Glomerular visceral epithelial cell (primary cell): ENCODE measurements at regions not wholly inside any gene's neighbourhood (a gene's known extent, or its start where the extent isn't known, plus 50 kb on each side); places are given as distances from the start of the nearest gene placed in this dataset.

Experiments
- DNase-seq: peaks from one replicate; pipeline ENCODE4 v3.0.0-alpha.2; 2016; ENCODE audit errors: extremely low spot score

DNA sequence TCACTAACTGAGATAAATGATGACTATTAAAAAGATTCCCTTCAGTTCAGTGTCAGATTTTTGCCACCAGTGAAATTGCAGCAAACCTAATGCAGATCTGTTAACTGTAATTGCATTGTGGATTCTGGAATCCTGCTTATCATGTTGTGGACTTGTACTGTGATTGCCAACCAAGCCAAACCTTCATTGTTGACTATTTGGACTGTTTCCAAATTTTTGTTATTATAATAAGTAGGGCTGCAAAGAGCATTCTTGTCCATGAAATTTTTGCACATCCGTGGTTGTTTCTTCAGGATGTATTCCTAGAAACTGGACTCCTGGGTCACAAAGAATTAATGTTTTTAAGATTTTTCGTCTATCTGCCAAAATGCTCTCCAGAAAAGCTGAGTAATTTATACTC lies 281.6 kb upstream of the ZMIZ1 start:
- no peak for DNase-seq

DNA sequence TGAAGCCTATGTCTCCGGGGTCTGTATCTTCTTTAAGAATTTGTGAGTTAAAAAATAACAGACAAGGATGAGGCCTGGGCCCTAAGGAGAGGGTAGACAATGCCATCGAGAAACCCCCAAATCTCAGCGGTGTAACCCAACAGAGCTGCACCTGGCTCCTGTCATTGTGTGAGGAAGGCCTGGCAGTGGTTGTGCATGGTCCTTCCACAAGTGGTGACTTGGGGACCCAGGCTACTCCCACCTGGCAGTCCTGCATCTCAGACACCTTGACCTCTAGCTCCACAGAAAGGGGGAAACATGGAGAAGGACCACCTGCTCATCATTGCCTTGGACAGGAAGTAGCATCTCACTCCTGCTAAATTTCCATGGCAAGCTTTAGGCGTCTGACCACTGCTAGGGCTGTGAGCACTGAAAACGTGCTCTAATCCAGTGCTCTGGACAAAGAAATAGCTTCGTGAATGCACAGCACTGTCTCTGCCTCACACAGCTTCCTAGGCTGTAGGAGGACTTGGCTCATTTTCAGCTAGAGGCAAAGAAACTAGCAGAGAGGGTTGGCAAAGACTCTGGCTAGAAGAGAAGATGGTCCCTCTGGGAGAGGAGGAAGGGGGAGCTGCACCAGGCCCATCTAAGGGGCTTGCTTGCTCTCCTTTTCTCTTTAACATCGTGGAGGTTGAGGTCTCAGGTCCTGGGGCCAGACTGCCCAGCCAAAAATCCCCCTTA lies 273.9 kb upstream of the ZMIZ1 start:
- no peak for DNase-seq

DNA sequence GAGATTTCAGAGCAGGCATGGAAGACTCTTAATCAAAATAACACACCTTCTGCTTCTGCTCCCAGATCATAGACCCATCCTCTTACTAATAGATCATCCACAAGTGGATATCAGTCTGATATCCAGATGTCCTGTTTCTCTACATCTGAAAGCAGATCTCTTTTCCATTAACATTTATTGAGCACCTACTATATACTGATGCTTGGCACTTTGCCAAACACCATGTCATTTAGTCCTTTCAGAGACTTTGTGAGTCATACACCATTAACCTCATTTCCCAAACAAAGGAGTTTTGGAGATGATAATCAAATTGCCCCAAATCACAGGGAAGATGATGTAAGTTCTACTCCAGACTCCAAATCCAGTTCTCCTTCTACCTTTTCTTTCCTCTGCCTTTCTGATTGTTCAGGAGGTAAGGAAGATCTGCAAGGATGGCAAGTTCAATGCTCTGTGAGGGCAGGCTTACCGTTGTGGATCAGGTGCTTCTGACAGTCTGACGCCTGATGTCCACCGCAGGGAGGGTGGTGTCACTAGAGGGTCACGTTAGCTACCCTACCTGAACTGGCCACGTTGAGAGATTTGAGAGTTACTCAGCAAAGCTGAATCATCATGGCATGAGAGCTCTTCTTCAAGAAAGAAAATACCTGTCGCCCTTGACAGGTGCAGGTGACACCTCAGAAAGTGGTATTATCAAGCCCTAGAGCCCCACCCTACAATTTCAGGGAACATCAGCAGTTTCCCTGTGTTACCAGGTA lies 269.6 kb upstream of the ZMIZ1 start:
- DNase-seq = no peak

DNA sequence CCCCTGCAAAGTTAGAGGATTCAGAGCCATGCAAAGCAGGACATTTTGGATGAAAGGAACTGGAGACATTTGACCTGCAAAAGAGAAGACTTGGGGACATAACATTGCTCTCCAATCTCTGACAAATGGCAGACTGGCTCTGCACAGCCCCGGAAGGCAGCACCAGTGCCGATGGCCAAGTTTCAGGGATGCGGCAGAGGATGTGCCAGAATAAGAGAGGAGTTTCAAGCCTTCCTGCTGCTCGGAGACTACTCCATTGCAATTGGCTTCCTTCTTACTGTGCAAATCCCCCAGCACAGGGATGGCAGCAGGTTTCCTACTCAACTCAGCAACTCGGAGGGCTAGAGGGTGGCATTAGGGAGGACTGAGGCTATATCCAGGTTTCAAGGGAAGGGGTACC lies 268.8 kb upstream of the ZMIZ1 start:
- DNase-seq = no peak

DNA sequence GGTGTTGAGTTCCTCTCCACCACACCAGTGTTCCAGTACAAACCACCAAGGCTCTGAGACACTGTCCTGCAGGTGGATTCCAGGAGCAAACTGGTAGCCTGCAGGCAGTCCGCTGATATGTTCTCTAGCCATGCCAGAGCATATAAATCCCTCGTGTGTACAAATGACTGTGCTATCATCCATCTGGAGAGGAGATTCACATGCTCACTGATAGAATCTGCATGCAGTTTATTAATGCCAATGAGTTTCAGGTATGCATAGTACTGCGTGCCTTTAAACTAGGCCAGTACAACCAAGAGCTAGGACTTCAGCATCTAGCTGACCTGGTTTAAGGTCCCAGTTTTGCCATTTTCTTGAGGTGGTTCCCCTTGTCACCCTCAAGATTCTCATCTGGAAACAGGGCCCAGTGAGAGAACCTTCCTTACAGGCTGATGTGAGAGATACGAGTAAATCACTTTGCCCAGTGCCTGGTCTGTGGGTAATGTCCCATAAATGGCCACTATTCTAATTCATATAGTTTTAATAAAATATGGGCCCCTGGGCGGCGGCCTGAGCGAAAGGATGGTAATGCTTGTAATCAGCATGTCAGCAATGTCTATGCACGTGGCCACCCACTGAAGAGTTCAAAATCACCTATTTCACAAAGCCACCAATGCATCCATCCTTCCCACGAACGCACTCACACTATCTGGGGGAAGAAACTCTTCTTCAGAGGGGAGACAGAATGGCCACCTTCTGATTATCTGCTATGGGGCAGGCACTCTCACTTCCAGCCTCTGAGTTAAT lies 268.0 kb upstream of the ZMIZ1 start:
- no peak for DNase-seq

DNA sequence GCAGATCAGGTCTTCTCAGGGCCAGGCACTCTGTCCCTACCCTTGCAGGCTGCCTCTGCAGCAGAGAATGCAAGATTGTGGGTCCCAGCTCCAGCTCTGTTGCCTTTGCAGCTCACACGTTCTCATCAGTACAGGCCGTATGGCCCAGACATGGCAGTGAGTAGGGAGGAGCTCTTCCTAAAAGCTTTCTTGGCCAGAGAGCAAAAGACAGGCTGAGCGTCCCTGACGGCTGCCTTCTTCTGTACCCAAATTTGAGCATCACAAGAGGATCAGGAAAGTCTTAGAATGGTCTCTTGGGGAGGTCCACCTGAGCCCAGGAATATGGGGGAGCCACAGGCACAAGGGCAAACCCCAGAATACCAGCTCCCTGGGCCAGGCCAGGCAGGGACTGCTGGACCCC lies 266.3 kb upstream of the ZMIZ1 start:
- DNase-seq = no peak

DNA sequence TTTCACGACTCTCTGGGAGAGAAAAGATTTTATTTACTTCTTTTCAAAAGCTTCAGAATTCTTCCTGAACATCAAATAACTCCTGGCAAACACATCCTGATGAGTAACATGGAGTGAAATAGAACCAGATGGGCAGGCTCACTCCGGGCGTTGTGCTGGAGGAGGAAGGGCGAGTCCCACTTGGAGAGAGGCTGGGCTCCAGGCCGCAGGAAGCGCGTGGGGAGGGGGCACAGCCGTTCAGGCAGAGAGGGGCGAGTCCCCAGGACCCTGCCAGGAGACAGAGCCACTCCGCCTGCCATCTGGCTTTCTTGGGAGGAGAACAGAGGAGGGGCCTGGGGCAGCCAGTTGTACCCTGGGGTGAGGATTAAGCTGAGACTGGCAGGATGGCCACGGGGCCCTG lies 265.9 kb upstream of the ZMIZ1 start:
- DNase-seq = no peak

DNA sequence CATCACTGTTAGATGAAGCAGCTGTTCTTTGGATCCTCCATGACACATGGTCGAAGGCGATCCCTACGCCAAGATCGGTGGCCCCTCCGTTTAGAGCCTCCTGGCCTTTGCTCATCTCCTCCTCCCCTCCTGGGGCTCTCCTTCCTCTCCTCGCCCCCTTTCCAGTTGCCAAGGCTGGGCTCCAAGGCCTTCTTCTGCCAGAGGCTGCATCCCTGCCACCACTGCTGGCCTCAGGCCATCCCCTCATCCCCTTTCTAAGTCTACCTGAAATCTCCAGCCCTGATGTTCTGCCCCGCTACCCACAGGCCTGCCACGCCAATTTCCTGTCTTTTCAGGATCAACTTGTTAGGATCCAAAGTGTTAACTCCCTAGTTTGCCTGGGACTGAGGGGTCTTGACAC lies 265.1 kb upstream of the ZMIZ1 start:
- no peak for DNase-seq

DNA sequence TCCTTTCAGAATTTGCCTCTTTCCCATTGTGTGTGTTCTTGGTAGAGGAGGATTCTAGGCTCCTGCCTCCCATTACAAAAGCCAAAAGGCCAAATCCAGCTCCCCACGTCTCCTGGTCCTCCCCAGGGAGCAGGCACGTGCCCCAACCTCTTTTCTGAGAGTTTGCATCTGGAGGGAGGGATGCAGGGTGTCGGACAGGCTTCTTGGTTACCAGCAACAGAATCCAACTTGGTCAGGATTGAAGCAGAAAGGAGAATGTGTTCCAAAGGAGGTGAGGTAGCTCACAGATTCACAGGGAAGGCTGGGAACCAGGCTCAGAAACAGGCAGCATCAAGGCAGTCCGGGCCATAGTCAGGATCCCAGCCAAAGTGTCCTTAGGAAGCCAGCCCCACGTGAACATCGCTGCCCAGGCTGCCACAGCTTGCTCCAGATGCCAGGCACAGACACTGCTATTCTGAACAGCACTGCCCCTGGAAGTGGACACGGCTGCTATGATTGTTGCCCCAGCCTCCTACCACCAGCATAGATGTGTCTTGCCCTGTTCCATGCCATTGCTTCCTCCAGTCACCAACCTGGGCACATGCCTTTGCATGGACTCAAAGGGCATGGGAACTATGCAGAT lies 264.2 kb upstream of the ZMIZ1 start:
- DNase-seq = no peak

DNA sequence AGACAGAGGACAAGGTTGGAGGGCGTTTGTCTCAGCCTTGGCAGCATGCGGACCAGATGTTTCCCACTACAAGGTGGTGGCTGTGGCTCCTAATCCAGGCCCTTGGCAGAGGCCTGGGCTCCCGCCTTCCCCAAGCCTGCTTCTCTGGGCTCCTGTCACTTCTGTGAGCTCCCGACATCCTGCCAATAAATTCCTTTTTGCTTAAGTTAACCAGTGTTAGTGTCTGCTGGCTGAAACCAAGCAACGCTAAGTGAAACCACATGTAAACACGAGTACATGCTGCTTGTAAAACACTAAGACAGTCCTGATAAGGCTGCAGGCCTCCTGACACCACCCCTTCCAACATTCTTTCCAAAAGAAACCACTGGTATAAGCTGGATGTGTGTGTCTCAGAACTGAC lies 263.6 kb upstream of the ZMIZ1 start:
- DNase-seq = peak; percentile 48

DNA sequence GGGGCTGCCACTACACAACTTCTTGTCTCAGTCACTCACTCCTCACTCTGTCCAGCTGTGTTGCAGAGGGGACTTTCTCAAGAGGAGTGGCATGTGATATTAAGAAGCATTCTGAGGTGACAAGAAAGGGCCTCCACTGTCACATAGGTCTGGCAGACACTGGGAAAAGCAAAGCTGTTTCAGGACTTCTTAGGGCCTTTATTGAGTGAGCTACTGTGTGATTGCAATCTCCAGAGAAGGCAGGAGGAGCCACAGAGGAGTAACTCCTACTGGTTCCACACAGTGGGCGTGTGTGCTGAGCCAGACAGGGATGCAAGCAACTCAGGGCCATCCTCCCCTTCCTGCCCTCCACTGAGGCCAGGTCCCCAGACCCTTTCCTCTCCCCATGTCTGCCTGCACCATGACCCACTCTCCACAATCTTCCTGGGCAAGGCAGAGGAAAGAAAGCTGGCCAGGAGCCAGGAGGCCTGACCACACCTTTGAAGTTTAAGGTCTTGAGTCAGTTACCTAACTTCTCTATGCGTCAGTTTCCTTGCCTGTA lies 262.0 kb upstream of the ZMIZ1 start:
- DNase-seq = peak; percentile 2

DNA sequence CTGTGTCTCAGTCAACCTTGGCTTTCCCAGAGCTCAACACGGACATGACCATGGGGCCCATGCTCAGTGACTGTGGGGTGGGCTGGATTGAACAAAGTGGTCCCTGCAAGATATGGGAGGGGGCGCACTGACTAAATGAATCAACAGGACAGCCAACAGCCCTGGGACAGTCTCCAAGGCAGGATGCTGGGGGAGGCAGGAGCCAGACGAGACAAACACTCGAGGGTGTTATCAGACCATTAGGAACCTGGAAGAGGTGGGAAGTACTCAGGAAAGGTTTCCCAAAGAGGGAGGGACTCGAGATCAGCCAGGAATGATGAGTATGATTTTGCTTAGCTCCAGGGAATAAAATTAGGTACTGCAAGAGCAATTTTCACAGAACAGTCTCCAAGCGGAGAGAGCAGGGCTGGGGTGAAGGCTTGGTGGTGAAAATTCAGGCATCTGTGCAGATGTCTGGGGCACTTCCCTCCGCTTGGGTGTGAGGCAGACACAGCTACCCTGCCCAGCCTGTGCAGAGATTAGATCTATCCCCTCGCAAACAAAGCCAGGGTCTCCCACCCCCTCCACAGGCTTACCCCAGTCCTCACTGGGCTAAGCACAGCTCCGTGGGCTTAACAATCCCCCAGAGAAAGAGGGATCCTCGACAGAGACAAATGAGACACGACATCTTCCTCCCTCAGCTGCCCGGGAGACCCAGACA lies 261.1 kb upstream of the ZMIZ1 start:
- no peak for DNase-seq

DNA sequence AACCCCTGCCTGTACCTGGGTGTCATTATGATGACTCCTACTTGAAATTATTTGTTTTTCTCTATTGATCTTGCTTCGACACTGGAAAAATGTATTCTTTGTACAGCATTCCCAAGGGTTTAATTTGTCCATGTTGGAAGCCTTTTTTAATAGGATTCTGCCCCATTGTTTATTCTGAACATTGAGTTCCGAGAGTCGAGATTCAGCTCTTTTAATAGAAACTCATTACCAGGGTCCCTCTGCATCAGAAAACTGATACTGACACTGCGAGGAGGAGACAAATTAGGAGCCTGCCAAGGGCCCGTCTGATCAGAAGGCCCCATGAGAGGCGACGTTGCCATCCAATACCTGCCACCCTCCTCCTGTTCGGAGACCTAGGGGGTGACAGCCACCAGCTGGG lies 260.5 kb upstream of the ZMIZ1 start:
- no peak for DNase-seq

DNA sequence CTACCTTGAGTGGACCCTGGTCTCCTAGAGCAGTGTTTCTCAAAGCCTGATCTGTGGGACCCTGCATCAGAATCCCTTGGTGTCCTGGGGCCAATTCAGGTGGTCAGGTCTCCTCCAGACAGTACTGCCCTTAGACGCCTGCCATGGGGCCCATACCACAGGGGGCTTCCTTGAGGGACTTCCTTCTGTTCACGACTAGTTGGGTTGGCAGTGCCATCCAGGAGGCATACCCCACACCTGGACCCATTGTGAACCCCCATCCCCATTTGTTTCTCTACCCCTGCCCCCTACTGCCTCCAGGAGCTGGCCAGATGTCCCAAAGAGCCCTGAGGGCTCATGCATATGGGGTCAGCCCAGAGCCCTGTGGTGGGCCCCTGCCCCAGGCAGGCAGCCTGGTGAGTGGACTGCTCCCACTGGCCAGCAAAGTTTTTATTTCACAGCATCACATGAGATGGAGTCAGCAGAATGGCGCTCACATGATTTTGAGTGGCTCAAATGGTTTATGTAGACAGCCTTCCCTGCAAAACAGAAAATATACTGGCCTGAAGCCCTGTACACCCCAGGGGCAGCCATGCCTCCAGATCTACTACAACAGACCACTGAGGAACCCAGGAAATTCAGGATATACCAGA lies 259.9 kb upstream of the ZMIZ1 start:
- no peak for DNase-seq

DNA sequence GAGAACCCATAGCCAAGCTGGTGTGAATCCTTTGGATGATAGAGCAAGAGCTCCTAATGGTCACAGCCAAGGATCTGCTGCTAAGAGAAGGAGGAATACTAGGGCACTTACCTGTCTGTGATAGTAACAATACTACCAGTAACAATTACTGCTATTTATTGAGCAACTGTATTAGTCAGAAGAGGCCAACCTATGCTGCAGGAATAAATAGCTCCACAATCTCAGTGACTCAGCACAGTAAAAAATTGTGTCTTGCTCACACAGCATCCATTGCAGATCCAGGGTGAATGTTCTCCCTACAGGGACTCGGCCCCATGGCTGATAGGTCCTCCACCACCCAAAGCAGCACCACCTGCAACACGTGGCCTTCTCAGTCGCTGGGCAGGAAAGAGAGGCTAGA lies 257.6 kb upstream of the ZMIZ1 start:
- DNase-seq = no peak

DNA sequence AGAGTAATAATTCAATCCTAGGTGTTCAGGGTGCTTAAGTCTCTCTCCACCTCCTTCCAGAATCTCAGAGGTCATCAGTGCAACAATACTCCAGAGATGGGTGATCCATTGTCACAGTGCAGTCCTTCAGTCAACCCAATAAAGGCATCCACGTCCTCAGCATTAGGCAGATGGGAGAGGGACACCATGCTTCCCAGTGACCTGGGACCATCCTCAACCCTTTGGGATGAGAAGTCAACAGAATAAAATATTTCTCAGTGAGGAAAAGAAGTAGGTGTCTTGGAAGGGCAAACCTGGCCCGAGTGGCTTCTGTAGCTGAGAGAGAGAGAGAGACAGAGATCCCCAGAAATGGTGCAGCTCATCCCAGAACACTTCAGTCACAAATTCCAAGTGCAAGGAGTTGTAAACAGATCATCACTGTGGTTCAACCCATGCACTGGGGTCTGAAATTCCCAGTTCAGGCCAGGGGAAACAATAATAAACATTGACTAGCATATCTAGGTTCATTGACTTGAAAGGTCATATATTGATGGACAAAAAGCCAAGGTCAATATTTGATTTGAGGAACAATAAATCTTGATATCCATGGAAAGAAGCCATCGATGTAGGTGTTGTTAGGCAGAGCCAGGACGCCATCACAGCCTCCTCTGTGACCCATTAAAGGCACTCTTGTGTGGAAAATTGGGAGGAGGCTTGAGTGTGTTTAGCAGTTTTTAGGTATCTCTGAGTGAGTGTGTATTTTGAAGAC lies 256.0 kb upstream of the ZMIZ1 start:
- no peak for DNase-seq

DNA sequence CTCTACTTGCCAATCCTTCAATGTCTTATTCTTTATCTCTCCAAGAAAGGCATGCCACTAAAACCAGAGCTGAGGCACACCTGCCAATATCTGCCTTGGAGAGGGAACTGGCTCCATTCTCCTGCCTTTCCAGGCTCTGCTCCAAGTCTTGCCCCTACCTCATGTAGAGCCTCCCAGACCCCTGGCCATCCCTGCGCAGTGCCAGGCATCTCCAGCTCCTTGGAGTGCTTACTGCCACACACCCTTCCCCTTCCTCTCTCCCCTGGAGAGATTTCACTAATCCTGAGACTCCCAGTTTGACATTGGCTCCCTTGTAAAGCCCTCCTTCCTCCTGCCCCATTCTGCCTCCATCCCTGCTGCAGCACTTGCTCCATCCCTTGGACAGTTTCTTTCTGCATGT lies 255.2 kb upstream of the ZMIZ1 start:
- no peak for DNase-seq

DNA sequence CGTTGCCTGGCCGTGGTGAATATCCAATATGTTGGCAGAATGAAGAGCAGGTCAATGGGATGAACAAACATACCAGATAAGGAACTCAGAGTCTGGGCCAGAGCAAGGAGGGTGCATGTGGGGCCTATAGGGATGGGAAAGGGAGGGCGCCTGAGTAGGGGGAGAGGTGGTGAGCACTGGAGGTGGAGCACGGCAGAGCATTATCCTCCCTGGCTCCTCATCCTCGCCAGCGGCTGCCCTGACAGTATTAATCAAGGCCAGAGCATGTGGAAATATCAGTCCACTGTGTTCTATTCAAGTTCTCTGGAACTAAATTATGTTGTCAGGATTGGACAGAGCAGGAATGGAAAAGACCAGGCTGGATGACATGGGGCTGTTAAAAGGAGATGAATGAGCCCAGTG lies 254.8 kb upstream of the ZMIZ1 start:
- no peak for DNase-seq

DNA sequence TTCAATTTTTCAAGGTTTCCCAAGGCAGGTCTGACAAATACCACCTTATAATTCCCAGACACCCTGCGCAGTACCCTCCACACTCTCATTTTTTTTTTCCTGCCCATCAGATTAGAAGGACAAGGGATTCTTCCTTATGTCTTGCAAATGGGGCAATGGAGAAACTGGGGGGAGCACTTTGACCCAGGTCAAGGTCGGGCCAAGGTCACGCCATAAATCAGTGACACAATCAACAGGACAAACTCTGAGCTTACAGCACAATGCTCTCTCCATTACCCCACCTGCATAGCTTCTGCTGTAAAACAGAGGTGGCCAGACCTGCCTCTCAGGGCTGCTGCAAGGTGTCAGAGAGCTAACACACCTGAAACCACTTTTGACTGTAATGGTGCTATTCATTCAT lies 254.4 kb upstream of the ZMIZ1 start:
- DNase-seq = no peak

DNA sequence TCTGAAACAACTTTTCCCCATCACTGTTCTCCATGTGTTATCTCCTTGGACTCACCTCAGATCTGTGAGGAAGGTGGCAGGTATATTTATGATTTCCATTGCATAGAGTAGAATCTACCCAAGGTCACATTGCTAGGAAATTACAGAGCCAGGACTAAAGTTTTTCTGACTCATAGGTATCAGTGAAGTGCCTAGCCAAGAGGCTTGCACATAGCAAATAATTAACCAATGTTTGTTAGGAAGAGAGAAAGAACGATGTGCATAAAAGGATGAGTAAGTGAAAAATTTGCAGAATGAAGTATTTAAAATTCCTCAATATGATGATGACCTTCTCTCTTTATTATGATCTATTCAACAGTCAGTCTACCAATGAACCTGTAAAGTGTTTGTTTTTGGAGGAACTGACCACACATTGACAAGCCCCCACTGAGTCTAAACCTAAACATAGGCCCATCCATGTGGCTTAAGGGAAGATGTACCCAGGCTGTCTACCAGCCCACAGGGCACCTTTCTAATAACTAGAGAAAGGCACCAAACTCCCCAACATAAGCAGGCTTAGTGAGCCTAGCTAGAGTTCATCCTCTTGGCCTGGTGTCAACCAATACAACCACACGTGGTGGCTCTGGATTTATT lies 252.9 kb upstream of the ZMIZ1 start:
- DNase-seq = no peak
